ENCODE measurements at regions not wholly inside any gene's neighbourhood (a gene's known extent, or its start where the extent isn't known, plus 50 kb on each side); places are given as distances from the start of the nearest gene placed in this dataset.

GRCh38 chr12:59929110-59929509 lies 333.3 kb downstream of the SLC16A7 start:
- DNase-seq (ENCODE audit: low spot score) = no peak

- no peak for DNase-seq (ENCODE audit: low spot score)
Observed at GRCh38 chr12:59934486-59934885, 338.7 kb downstream of the SLC16A7 start.

- DNase-seq (ENCODE audit: low spot score) = no peak
Observed at GRCh38 chr12:59936534-59936933, 340.7 kb downstream of the SLC16A7 start.

- no peak for DNase-seq (ENCODE audit: low spot score)
Observed at GRCh38 chr12:59937148-59937547, 341.3 kb downstream of the SLC16A7 start.

GRCh38 chr12:59938190-59938962 lies 342.5 kb downstream of the SLC16A7 start:
- no peak for DNase-seq (ENCODE audit: low spot score)

- no peak for DNase-seq (ENCODE audit: low spot score)
Observed at GRCh38 chr12:59940631-59941342, 345.0 kb downstream of the SLC16A7 start.

GRCh38 chr12:59941461-59941860 lies 345.6 kb downstream of the SLC16A7 start:
- no peak for DNase-seq (ENCODE audit: low spot score)

- no peak for DNase-seq (ENCODE audit: low spot score)
Observed at GRCh38 chr12:59944177-59944576, 348.3 kb downstream of the SLC16A7 start.

- no peak for DNase-seq (ENCODE audit: low spot score)
Observed at GRCh38 chr12:59946635-59947034, 350.8 kb downstream of the SLC16A7 start.

GRCh38 chr12:59963546-59963945 lies 367.7 kb downstream of the SLC16A7 start:
- DNase-seq (ENCODE audit: low spot score) = no peak

GRCh38 chr12:59972905-59973304 lies 377.1 kb downstream of the SLC16A7 start:
- no peak for DNase-seq (ENCODE audit: low spot score)

- no peak for DNase-seq (ENCODE audit: low spot score)
Observed at GRCh38 chr12:59973515-59973914, 377.7 kb downstream of the SLC16A7 start.

GRCh38 chr12:59977779-59978178 lies 381.9 kb downstream of the SLC16A7 start:
- no peak for DNase-seq (ENCODE audit: low spot score)

GRCh38 chr12:59980476-59980875 lies 384.6 kb downstream of the SLC16A7 start:
- no peak for DNase-seq (ENCODE audit: low spot score)

GRCh38 chr12:59999291-59999690 lies 403.5 kb downstream of the SLC16A7 start:
- no peak for DNase-seq (ENCODE audit: low spot score)

- DNase-seq (ENCODE audit: low spot score) = no peak
Observed at GRCh38 chr12:60010486-60010885, 414.7 kb downstream of the SLC16A7 start.

GRCh38 chr12:60012659-60013058 lies 416.8 kb downstream of the SLC16A7 start:
- no peak for DNase-seq (ENCODE audit: low spot score)

GRCh38 chr12:60014436-60014835 lies 418.6 kb downstream of the SLC16A7 start:
- no peak for DNase-seq (ENCODE audit: low spot score)

- no peak for DNase-seq (ENCODE audit: low spot score)
Observed at GRCh38 chr12:60020068-60020467, 424.2 kb downstream of the SLC16A7 start.

- no peak for DNase-seq (ENCODE audit: low spot score)
Observed at GRCh38 chr12:60021235-60021634, 425.4 kb downstream of the SLC16A7 start.

- no peak for DNase-seq (ENCODE audit: low spot score)
Observed at GRCh38 chr12:60027266-60027665, 431.4 kb downstream of the SLC16A7 start.

- no peak for DNase-seq (ENCODE audit: low spot score)
Observed at GRCh38 chr12:60034147-60034546, 438.3 kb downstream of the SLC16A7 start.

GRCh38 chr12:60035835-60036234 lies 440.0 kb downstream of the SLC16A7 start:
- no peak for DNase-seq (ENCODE audit: low spot score)

- no peak for DNase-seq (ENCODE audit: low spot score)
Observed at GRCh38 chr12:60042835-60043234, 447.0 kb downstream of the SLC16A7 start.

Data from Ammon's horn (tissue), 1 donor.